GM19397 (cell line): ENCODE measurements at regions not wholly inside any gene's neighbourhood (a gene's known extent, or its start where the extent isn't known, plus 50 kb on each side); places are given as distances from the start of the nearest gene placed in this dataset.

ENCODE experiments used
- ATAC-seq: cut with Tn5 transposase; IDR thresholded peaks from one replicate; pipeline ENCODE4 v1.9.1; 2021; ENCODE audit warnings: mild to moderate bottlenecking, moderate library complexity; ENCODE audit not compliant: unreplicated experiment

DNA sequence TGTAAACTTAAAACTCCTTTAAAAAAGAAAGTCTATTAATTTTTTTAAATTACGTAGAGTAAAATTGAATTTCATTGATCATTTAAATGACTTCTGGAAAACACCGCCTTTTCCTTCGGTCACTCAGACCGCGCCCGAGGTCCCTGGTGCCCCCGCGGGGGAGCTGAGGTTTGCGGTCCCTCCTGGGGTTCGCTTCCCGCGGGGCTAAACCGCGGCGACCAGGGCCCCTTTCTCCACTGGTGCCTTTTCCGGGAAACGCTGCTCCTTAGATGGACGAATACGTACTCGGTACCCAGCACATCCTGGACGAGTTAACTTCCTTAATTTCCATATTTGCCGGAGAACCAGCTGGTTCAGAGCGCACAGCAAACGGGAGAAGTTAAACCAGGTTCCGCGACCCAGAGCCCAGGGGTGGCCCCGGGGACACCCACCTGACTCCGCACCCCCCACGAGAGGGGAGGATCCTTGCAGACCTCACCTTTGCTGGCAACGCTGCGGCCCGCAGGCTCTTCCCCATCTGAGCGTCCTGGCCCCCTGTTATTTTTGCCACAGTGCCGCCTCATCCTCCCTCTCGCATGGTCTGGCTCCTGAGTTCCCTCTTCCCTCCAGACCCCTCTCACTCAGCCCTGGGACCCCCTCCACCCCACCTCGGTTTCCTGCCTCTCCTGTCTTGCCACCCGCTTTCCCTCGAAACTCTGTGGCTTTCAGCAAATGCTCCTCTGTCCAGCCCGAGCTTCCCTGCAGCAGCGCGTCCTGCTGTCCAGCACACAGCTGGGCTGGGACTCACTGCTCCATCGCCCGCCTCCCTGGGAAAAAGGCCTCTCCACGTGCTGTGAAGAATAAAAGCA, 420.0 kb upstream of the MYT1L start:
- ATAC-seq = no peak

DNA sequence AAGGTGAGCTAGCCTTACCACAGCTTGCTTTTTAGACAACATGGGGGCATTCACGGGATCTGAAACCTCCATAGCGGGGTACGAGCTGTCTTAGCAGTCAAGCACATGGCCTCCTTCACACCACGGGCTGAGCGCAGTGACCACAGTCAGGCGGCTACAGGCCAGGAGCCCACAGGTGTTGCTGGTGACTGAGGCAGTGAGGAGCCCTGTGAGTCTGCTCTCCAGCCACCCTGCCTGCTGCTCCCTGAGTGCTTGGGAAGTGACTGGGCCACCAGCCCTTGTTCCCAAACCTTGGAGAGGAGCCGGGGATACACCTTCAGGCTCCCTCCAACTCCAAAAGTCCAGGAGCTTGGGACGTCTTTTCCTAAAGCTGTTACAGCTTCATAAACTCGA, 418.1 kb upstream of the MYT1L start:
- ATAC-seq = no peak

DNA sequence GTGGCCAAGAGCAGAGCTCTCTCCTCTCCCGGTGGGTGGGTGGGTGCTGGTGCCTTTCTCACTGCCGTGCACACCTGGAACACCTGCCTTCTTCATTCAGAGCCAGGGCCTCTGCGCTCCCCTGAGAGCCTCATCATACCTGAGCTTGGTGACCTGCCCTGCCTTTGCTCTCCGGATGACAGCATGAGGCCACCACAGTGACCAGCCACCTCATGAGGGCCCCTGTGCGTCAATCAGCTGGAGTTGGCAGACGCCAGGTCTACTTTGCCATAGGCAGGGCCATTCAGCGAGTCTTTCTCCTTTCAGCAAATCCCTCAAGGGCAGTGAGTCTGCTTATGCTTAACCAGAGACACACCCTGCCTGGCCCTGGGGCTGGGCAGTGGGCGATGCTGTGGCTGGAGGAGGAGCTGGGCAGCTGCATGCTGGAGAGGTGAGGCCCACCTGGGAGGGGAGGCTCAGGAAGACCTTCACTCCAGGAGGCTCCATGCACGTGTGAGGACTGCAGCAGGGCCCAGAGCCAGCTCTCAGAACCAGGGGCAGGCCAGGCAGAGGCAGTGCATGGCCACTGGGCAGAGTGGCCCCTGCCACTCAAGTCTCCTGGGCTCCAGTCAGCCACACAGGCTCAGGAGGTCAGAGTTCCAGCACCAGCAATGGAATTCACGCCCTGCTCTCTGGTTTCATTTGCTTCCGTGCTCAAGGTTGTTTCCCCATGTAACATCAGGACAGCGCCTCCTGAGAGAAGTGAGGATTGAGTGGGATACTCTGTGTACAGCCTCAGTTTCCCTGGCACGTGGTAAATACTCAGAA, 417.5 kb upstream of the MYT1L start:
- ATAC-seq = no peak

DNA sequence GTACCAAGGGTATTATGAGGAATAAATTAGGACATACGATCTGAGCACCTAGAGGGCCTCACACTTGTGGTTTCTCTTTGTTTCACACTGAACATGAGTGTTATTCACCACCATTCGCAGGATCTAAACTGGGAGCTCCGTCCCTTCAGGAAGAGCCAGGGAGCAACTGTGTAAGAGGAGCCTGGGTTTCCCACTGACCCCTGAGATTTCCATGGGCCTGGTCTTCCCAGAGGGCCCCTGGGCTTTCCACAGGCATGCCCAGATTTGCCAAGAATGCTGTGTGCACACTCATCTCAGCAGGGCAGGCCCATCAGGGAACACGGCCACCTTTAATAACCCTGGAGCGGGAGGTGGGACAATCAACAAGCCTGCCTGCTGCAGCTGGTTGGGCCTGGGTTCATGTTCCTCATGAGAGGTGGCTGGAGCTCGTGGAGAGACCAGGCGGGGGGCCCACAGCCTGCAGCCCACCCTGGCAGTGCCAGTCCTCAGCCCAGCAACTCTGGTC, 416.8 kb upstream of the MYT1L start:
- no peak for ATAC-seq

DNA sequence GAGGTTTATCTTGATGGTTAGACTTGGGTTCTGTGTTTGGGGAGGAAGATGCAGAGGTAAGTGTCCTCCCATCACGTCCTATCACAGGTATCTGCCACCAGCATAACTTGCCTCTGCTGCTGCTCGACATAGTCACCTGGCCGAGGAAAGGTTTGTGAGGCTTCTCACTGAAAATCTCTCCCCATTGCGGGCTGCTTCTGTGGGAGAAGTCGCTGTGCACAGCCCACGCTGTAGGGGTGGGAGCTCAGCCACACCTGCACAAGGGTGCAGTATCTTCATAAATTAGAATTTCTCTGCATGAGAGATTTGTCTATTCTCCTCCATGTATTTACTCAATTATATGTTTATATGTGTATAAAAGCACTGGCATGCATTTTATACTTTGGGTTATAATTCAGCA, 415.7 kb upstream of the MYT1L start:
- no peak for ATAC-seq

DNA sequence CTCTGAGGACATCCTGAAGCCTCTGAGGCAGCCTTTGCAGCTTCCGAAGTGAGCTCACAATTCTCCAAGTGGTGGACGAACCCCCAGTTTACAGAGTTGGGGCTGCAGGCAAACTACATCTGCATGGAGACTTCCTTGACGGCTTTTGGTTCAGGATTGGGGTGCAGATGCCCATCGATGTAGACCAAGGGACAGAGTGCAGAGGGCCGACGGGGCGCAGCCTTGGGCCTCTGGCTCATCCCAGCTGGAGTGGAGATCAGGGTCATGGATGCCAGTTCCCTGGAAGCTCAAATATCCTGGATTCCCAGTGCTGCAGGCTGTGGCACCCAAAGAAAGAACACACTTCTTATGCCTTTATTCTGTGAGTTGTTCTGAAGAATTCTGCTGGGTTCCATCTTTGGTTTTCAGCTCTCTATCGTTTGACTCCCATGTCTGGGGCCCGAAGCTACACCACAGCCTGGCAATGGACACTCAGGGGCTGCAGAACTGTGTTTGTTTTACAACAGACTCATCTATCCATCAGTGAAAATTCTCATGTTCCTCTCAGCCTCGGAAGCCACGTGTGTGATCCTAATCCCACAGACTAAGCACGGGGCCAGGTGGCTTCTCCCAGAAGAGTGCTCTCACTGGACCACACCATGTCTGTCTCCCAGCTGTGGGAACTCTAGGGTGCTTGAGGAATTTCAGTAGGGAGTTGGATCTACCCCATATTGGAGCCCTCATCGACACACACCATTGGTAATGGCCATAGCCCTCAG, 414.1 kb upstream of the MYT1L start:
- no peak for ATAC-seq

DNA sequence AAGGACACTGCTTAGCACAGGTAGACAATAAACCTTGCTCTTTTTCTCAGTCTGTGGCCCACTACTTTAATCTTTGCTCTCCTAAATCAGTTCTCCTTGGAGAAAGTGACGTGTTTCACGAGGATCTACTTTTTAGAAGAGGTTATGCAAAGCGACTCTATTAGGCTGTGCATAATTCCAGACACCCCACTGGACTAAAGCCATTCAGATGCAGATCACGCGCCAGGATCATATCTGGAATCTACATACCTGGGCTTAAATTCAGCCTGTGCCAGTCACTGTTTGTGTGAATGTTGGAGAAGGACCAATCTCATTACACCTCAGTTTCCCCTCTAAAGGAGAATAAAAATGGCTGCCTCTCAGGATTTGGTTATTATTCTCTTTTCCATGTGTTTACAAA, 413.0 kb upstream of the MYT1L start:
- no peak for ATAC-seq

DNA sequence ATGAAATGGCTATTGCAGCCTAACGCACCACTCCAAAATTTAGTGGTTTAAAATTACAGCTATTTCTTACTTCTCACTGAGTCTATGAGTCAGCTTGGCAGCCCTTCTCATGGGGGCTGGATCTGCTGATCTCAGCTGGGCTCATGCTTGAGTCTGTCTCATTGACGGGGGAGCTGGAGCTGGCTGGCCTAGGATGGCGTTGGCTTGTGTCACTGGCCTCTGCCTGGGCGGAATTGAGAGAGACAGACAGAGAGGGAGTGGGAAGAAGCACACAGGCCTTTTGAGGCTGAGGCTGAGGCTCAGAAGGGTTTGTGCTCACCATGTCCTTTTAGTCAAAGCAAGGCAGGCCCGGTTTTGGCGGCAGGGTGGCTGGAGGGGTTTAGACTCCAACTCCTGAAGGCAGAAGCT, 412.1 kb upstream of the MYT1L start:
- no peak for ATAC-seq

DNA sequence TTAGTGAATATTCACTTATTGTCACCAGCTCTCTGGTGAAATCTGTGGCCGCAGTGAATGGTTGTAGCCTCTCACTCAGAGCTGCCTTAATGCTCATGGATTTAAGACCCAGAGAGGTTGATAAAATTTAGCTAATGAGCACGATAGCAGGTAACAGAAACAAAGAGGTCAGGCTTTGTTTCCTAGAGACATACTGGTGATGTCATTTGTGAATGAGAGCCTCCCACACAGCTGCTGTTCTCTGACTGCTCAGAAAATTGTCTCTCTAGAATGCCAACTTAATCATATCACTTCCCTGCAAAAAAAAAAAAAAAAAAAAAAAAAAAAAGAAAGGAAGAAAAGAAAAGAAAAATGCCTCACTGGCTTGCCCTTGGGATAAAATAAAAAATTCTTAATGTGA, 411.7 kb upstream of the MYT1L start:
- no peak for ATAC-seq

DNA sequence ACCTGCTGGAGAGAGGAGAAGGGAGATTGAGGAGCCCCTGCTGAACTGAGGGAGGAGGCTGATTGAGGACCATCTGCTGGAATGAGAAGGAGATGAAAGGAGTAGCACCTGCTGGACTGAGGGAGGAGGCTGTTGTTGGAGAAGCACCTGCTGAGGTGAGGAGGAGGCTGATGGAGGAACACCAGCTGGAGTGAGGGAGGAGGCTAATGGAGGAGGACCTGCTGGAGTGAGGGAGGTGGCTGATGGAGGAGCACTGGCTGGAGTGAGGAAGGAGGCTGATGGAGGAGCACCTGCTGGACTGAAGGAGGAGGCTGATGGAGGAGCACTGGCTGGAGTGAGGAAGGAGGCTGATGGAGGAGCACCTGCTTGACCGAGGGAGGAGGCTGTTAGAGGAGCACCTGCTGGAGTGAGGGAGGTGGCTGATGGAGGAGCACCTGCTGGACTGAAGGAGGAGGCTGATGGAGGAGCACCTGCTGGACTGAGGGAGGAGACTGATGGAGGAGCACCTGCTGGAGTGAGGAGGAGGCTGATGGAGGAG, 409.2 kb upstream of the MYT1L start:
- no peak for ATAC-seq

DNA sequence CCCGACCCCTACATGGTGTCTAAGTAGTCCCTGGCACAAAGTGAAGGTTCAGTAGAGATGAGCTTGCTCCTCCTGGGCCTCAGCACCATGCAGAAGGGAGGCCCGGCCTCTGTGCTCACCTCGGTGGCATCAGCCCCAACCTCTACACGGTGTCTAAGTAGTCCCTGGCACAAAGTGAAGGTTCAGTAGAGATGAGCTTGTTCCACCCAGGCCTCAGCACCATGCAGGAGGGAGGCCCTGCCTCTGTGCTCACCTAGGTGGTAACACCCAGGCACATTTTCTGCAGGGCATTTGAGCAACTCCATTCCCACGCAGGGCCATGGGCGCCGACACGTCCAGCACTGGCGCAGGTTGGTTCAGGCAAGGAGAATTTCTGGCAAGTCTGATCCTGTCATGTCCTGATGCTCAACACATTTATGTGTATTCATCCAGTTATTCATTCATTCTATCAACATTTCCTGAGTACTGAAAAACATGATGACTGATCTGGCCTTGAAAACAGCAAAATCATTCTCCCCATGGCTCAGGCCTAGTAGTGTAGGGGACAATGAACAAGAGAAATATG, 408.2 kb upstream of the MYT1L start:
- no peak for ATAC-seq

DNA sequence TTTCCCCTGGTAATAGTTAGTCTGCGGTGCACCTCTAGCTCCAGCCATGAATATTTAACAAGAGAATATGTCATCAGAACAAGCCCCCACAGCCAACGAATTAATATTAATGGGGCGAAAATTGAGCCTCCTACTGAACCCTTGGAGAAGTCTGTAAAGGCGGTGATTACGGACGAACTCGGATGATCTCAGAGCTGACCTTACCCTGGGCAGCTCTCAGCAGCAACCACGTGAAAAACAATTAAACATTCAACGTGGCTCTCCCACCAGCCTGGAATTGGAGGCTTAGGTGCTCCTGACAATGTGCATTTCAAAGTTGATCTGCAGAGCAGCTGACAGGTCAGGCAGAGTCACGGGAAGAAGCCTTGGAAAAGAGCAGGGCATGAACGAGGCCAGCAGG, 407.6 kb upstream of the MYT1L start:
- no peak for ATAC-seq

DNA sequence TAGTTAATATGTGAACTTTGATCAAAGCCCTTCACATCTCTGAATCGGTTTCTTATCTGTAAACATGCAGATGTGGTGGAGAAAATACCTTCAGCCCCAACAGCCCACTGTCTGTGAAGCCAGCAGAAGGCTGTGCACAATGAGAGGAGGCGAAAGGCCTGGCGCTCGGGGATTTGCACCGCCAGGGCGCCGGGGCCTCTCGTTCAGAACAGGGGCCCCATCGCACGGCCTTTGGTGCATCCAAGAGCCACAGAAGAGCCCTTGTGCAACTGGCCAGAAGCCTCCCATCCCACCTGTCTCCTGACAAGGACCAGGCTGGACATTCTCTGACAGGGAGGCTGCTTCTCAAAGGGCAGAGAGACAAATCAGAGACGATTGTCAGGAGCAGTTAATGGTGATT, 407.2 kb upstream of the MYT1L start:
- no peak for ATAC-seq

DNA sequence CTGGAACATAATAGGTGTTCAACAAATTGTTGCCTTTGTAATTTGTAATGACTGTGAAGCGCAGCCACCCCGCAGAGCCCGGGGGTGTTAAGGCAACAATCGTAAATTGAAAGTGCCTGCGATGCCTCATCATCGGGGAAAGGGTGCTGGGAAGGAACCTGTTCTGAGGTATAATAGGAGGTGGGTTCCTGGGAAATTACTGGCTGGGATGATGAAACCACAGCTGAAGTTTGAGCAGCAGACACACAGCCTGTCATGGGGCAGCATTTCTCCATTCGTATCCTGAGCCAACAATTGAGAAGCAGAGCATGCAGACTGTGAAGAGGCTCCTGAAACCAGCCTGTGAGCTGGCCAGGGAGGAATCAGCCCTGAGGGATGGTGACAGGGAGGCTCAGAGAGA, 404.0 kb upstream of the MYT1L start:
- ATAC-seq = no peak

DNA sequence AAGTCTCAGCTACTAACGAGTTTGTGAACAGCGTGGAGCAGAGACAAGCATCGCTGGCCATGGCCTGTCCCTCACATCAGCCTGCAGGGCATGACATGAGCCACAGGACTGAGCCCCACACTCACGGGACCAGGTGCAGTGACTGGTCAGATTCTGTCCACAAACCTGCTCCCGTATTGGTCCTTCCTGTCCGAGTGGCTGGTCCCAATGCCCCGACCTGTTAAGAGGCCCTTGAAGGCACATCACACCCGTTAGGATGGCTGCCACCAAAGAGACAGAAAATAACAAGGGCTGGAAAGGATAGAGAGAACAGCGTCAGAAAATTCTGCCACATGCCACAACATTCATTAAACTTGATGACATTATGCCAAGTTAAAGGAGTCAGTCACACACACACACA, 403.2 kb upstream of the MYT1L start:
- no peak for ATAC-seq

DNA sequence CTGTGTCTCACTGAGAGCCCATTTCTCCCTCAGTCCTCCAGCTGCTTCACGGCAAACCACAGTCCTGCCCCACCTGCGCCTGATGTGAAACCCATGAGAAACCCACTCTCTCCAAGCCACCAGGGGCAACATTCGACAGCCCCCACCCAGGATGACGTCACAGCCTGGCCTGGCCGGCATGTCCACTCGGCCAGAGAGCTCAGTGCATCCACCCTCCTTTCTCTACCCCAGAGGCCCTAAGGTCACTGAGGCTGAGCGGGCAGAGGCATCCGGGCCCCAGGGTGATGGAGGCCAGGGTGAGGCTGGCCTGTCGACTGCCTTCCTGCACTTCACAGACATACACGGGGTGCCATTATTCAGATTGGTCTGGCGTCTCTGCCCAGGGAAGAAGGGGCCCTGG, 402.7 kb upstream of the MYT1L start:
- ATAC-seq = no peak

DNA sequence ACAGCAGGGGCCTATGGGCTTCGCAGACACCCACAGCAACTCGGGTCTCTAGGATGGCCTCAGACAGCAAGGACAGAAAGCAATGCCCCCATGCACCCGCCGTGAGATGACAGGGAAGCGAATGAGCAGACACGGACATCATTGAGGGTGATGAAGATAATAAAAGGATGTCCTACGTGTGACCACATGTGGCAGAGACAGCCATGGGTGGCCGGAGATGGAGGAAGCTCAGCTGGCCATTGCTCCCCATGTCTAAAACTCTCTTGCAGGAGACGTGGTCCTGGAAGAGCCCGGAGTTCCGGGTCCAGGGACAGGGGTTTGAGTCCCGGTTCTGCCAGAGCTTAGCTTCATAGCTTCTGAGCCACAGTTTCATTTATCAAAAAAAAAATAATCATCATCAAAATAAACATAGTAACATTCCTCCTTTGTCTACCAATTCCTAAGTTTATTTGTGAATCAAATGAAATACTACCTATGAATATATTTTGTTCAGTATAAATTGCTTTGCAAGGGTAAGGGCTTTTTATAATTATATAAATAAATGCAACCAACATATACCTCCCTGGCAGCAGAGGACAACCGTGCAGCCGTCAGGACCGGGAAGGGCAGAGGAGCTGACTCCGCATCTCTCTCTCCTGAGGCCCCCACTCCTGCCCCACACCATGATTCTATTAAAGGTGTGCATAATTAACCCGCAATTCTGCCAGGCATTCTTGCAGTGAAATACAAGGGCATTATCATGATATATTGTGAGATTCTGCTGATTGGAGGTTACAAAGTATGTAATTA, 401.4 kb upstream of the MYT1L start:
- no peak for ATAC-seq

DNA sequence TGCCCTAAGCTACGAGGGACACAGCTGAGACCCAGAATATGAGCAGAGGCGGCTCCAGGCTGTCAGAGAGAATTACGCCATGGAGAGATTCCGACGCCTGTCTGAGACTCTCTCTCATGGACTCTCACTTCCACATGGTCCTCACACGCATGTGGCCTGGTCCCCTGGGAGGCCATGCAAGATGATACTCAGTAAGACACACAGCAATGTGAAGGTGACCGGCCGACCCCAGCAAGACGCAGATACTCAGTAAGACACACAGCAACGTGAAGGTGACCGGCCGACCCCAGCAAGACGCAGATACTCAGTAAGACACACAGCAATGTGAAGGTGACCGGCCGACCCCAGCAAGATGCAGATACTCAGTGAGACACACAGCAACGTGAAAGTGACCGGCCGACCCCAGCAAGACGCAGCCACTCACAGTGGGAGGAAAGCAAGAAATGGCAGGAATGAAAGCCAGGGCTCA, 400.8 kb upstream of the MYT1L start:
- ATAC-seq = no peak

DNA sequence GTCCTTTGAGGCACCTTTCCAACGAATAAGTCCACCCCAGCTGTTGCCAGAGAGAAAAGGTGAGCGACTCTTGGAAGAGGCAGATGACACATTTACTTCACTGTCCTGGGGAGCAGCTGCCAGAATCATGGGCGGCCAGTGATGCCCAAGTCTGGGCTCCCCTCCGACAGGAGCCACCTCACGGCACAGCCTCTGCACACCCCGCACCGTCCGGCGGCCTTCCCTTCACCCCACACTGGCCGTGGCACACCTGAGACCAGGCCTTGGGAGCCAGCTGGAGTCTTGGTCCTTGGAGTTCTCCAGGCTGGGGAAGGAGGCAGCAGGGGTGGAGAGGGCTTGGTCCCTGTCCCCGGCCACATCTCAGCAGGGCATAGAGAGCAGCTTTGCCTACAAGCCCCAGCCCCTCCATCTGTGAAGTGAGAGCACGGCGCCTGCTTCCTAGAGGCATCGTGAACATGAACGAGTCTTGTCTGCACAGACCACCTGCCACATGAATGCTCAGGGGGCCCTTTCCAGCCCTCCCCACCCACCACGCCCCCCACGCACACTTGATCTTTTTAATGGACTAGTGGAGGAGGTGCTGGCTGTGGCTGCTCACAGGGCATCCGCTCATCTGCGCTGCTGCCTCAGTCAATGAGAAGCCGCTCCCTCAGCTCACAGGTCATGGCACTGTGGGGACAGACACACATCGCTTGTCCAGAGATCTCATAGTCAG, 400.2 kb upstream of the MYT1L start:
- ATAC-seq = no peak
